HG03565 (cell line): ENCODE measurements at regions not wholly inside any gene's neighbourhood (a gene's known extent, or its start where the extent isn't known, plus 50 kb on each side); places are given as distances from the start of the nearest gene placed in this dataset.
"Not testable (repeated sequence)": the region's sequence is repeated elsewhere in the genome, so short reads cannot be mapped to it uniquely, and the experiment has no call there.

Experiments
- ATAC-seq: cut with Tn5 transposase; IDR thresholded peaks from one replicate; pipeline ENCODE4 v1.9.1; 2021; ENCODE audit warnings: mild to moderate bottlenecking, moderate library complexity; ENCODE audit not compliant: unreplicated experiment

GRCh38 chr14:22492622-22493542 lies 96.1 kb downstream of the DAD1 start:
- no peak for ATAC-seq

GRCh38 chr14:22491683-22492621 lies 97.1 kb downstream of the DAD1 start:
- ATAC-seq, result no peak

- not testable (repeated sequence) for ATAC-seq
Measured at GRCh38 chr14:22491053-22491452, 98.0 kb downstream of the DAD1 start.

GRCh38 chr14:22489957-22490950 lies 98.8 kb downstream of the DAD1 start:
- no peak for ATAC-seq

GRCh38 chr14:22489244-22489545 lies 99.8 kb downstream of the DAD1 start:
- ATAC-seq, result no peak

GRCh38 chr14:22488522-22489243 lies 100.3 kb downstream of the DAD1 start:
- no peak for ATAC-seq

- ATAC-seq, result no peak
Measured at GRCh38 chr14:22487941-22488340, 101.1 kb downstream of the DAD1 start.

GRCh38 chr14:22487401-22487800 lies 101.6 kb downstream of the DAD1 start:
- no peak for ATAC-seq

GRCh38 chr14:22486675-22487074 lies 102.3 kb downstream of the DAD1 start:
- no peak for ATAC-seq

GRCh38 chr14:22485649-22486048 lies 103.4 kb downstream of the DAD1 start:
- ATAC-seq, result no peak

GRCh38 chr14:22485178-22485577 lies 103.8 kb downstream of the DAD1 start:
- no peak for ATAC-seq

- ATAC-seq, result no peak
Measured at GRCh38 chr14:22484632-22485031, 104.4 kb downstream of the DAD1 start.

GRCh38 chr14:22483863-22484593 lies 105.0 kb downstream of the DAD1 start:
- ATAC-seq, result no peak

GRCh38 chr14:22482782-22483553 lies 106.1 kb downstream of the DAD1 start:
- ATAC-seq, result no peak

- no peak for ATAC-seq
Measured at GRCh38 chr14:22482085-22482694, 106.8 kb downstream of the DAD1 start.

- ATAC-seq, result no peak
Measured at GRCh38 chr14:22481546-22481945, 107.5 kb downstream of the DAD1 start.

GRCh38 chr14:22479776-22480464 lies 109.1 kb downstream of the DAD1 start:
- ATAC-seq, result no peak
